Smooth muscle cell (in vitro differentiated cells): ENCODE measurements at regions not wholly inside any gene's neighbourhood (a gene's known extent, or its start where the extent isn't known, plus 50 kb on each side); places are given as distances from the start of the nearest gene placed in this dataset.

Source experiments
- DNase-seq: peaks from one replicate; lab custom pipeline; 2025; ENCODE audit not compliant: unreplicated experiment; lab: John Stamatoyannopoulos, UW
- H2AFZ ChIP-seq: fragments of 200-600 bp; sonication (generic); 2 replicates; pipeline ENCODE4 v1.6.0; 2016; ENCODE audit warnings: antibody characterized with exemption, low read depth, mild to moderate bottlenecking
- H3F3A ChIP-seq: fragments of 200-600 bp; sonication (generic); 2 replicates; pipeline ENCODE4 v1.6.0; 2017; ENCODE audit warnings: antibody characterized with exemption, low read depth
- H3K27ac ChIP-seq: fragments of 200-600 bp; sonication (generic); 2 replicates; pipeline ENCODE4 v1.5.1; 2016; ENCODE audit warnings: low read depth, mild to moderate bottlenecking
- H3K27me3 ChIP-seq: fragments of 200-600 bp; sonication (generic); 2 replicates; pipeline ENCODE4 v1.6.1; 2016; ENCODE audit warnings: low read depth, mild to moderate bottlenecking
- H3K36me3 ChIP-seq: fragments of 200-600 bp; sonication (generic); 2 replicates; pipeline ENCODE4 v1.5.1; 2016; ENCODE audit warnings: low read depth
- H3K4me1 ChIP-seq: fragments of 200-600 bp; sonication (generic); 2 replicates; pipeline ENCODE4 v1.5.1; 2016; ENCODE audit warnings: low read depth
- H3K4me2 ChIP-seq: fragments of 200-600 bp; sonication (generic); 2 replicates; pipeline ENCODE4 v1.6.0; 2016; ENCODE audit warnings: mild to moderate bottlenecking
- H3K4me3 ChIP-seq: fragments of 200-600 bp; sonication (generic); 2 replicates; pipeline ENCODE4 v1.5.1; 2016; ENCODE audit warnings: mild to moderate bottlenecking
- H3K79me2 ChIP-seq: fragments of 200-600 bp; sonication (generic); 2 replicates; pipeline ENCODE4 v1.6.0; 2016; ENCODE audit warnings: low read depth, mild to moderate bottlenecking
- H3K9ac ChIP-seq: fragments of 200-600 bp; sonication (generic); 2 replicates; pipeline ENCODE4 v1.6.0; 2016; ENCODE audit warnings: low read depth
- H3K9me3 ChIP-seq: fragments of 200-600 bp; sonication (generic); replicated peaks from 2 replicates; pipeline ENCODE4 v1.5.1; 2016; ENCODE audit warnings: low read depth
- H4K20me1 ChIP-seq: fragments of 200-600 bp; sonication (generic); 2 replicates; pipeline ENCODE4 v1.6.0; 2016; ENCODE audit warnings: low read depth
- CTCF ChIP-seq: fragments of 200-600 bp; sonication (generic); IDR thresholded peaks from 2 replicates; pipeline ENCODE4 v1.5.1; 2017; ENCODE audit warnings: borderline replicate concordance, mild to moderate bottlenecking, antibody characterized with exemption; ENCODE audit not compliant: insufficient read depth, poor library complexity, severe bottlenecking
- WGBS: methylation state at CpG from one replicate; pipeline ENCODE4 v1.1.7; 2016; ENCODE audit warnings: low lambda C conversion rate; 5-methylcytosine and 5-hydroxymethylcytosine counted together

- no peak overlapping the region for H3K9ac ChIP-seq
- WGBS, result 91% methylated on average over 7 of the region's 7 CpGs
- H3K27ac ChIP-seq, result no peak overlapping the region
- no peaks in the 10 kb centered on the region for H3K9me3 ChIP-seq
- H2AFZ ChIP-seq, result no peak overlapping the region
- DNase-seq, result no peak
- H3K36me3 ChIP-seq, result no peaks in the 10 kb centered on the region
- H3F3A ChIP-seq, result no peaks in the 10 kb centered on the region
- no peak overlapping the region for H3K4me3 ChIP-seq
- peaks cover 5% of the 10 kb centered on the region for H3K4me1 ChIP-seq
- no peaks in the 10 kb centered on the region for H3K79me2 ChIP-seq
- peaks cover under 1% of the 10 kb centered on the region for H3K27me3 ChIP-seq
- no peak for TF ChIP-seq CTCF
- no peak overlapping the region for H3K4me2 ChIP-seq
- H4K20me1 ChIP-seq, result no peaks in the 10 kb centered on the region
These were observed 74.9 kb upstream of the ZNF423 start for GRCh38 chr16:49930841-49931240.

- TF ChIP-seq CTCF, result no peak
- whole genome bisulfite sequencing, result 89% methylated on average over 5 of the region's 5 CpGs
- Histone ChIP-seq H3K79me2 (no peaks in the 10 kb centered on the region), H2AFZ (no peak overlapping the region), H3K27ac (no peak overlapping the region), H3K36me3 (no peaks in the 10 kb centered on the region), H4K20me1 (no peaks in the 10 kb centered on the region), H3K9me3 (no peaks in the 10 kb centered on the region), H3K27me3 (no peaks in the 10 kb centered on the region), H3F3A (no peaks in the 10 kb centered on the region), H3K4me2 (no peak overlapping the region), H3K4me1 (peaks cover 5% of the 10 kb centered on the region), H3K4me3 (no peak overlapping the region), H3K9ac (no peak overlapping the region)
- no peak for DNase-seq
These were observed 75.4 kb upstream of the ZNF423 start for GRCh38 chr16:49931266-49931665.

- no peak overlapping the region for H3K9ac ChIP-seq
- H4K20me1 ChIP-seq, result no peaks in the 10 kb centered on the region
- no peaks in the 10 kb centered on the region for H3F3A ChIP-seq
- H3K27ac ChIP-seq, result no peak overlapping the region
- H2AFZ ChIP-seq, result no peak overlapping the region
- no peak for DNase-seq
- no peaks in the 10 kb centered on the region for H3K36me3 ChIP-seq
- 97% methylated on average over 10 of the region's 10 CpGs for whole genome bisulfite sequencing
- no peaks in the 10 kb centered on the region for H3K79me2 ChIP-seq
- H3K4me2 ChIP-seq, result no peak overlapping the region
- TF ChIP-seq CTCF, result no peak
- no peaks in the 10 kb centered on the region for H3K27me3 ChIP-seq
- H3K4me1 ChIP-seq, result peaks cover 5% of the 10 kb centered on the region
- no peak overlapping the region for H3K4me3 ChIP-seq
- no peaks in the 10 kb centered on the region for H3K9me3 ChIP-seq
These were observed 76.0 kb upstream of the ZNF423 start for GRCh38 chr16:49931916-49932315.

- no peak for TF ChIP-seq CTCF
- Histone ChIP-seq H3K4me1 (peaks cover 5% of the 10 kb centered on the region), H3F3A (no peaks in the 10 kb centered on the region), H3K4me2 (no peak overlapping the region), H2AFZ (no peak overlapping the region), H3K4me3 (no peak overlapping the region), H4K20me1 (no peaks in the 10 kb centered on the region), H3K9ac (no peak overlapping the region), H3K36me3 (no peaks in the 10 kb centered on the region), H3K27me3 (no peaks in the 10 kb centered on the region), H3K79me2 (no peaks in the 10 kb centered on the region), H3K9me3 (no peaks in the 10 kb centered on the region), H3K27ac (no peak overlapping the region)
- 63% methylated on average over 8 of the region's 8 CpGs for WGBS
- no peak for DNase-seq
These were observed 76.5 kb upstream of the ZNF423 start for GRCh38 chr16:49932434-49932833.
